Neuronal stem cell (in vitro differentiated cells): ENCODE measurements at regions not wholly inside any gene's neighbourhood (a gene's known extent, or its start where the extent isn't known, plus 50 kb on each side); places are given as distances from the start of the nearest gene placed in this dataset.
"Not testable (repeated sequence)": the region's sequence is repeated elsewhere in the genome, so short reads cannot be mapped to it uniquely, and the experiment has no call there.

Source experiments
- DNase-seq: peaks from one replicate; pipeline ENCODE4 v3.0.0-alpha.2; 2013; ENCODE audit warnings: low spot score
- H2AFZ ChIP-seq: one replicate; pipeline ENCODE4 v1.6.1; 2013; ENCODE audit warnings: mild to moderate bottlenecking, low read length, inconsistent platforms
- H2AK5ac ChIP-seq: 2 replicates; pipeline ENCODE4 v1.6.1; 2013; ENCODE audit warnings: low read depth, mild to moderate bottlenecking, inconsistent platforms, low read length, moderate library complexity, mixed read lengths
- H2BK120ac ChIP-seq: 2 replicates; pipeline ENCODE4 v1.6.1; 2013; ENCODE audit warnings: low read depth, mild to moderate bottlenecking, inconsistent platforms, low read length, moderate library complexity, mixed read lengths
- H2BK12ac ChIP-seq: one replicate; pipeline ENCODE4 v1.6.1; 2013; ENCODE audit warnings: low read length, inconsistent platforms
- H2BK15ac ChIP-seq: 2 replicates; pipeline ENCODE4 v1.6.1; 2013; ENCODE audit warnings: mild to moderate bottlenecking, low read length, inconsistent platforms, mixed read lengths
- H2BK5ac ChIP-seq: one replicate; pipeline ENCODE4 v1.6.1; 2013; ENCODE audit warnings: inconsistent platforms, mild to moderate bottlenecking, low read length, moderate library complexity
- H3K14ac ChIP-seq: one replicate; pipeline ENCODE4 v1.6.1; 2013; ENCODE audit warnings: low read length, inconsistent platforms
- H3K18ac ChIP-seq: 2 replicates; pipeline ENCODE4 v1.6.1; 2013; ENCODE audit warnings: low read length, inconsistent platforms
- H3K23ac ChIP-seq: 2 replicates; pipeline ENCODE4 v1.6.1; 2013; ENCODE audit warnings: low read depth, mild to moderate bottlenecking, mixed read lengths, low read length, inconsistent platforms; ENCODE audit not compliant: poor library complexity
- H3K27ac ChIP-seq: replicated peaks from 3 replicates; pipeline ENCODE4 v1.5.1; 2013; ENCODE audit warnings: low read length, inconsistent platforms
- H3K27me3 ChIP-seq, 3 experiments: 2 replicates each; pipeline ENCODE4 v1.6.1; 2013; ENCODE audit warnings: low read length in 3 of 3, mild to moderate bottlenecking in 2 of 3, inconsistent platforms in 1 of 3, low read depth in 1 of 3, mixed read lengths in 1 of 3, moderate library complexity in 1 of 3; ENCODE audit not compliant: control insufficient read depth in 3 of 3, insufficient read depth in 3 of 3
- H3K36me3 ChIP-seq, 2 donors: replicated peaks in 1 of 2; 2 replicates each; pipeline ENCODE4 v1.6.1; 2013; ENCODE audit warnings: low read length in 2 of 2; ENCODE audit not compliant: control insufficient read depth in 2 of 2, insufficient read depth in 2 of 2
- H3K4ac ChIP-seq: 2 replicates; pipeline ENCODE4 v1.6.1; 2013; ENCODE audit warnings: inconsistent platforms, mild to moderate bottlenecking, low read length, moderate library complexity
- H3K4me1 ChIP-seq, 2 donors: 1 replicate in 1 of 2; 2 replicates in 1 of 2; pipeline ENCODE4 v1.6.1; 2013; ENCODE audit warnings: low read length in 2 of 2, low read depth in 1 of 2; ENCODE audit not compliant: control insufficient read depth in 2 of 2, insufficient read depth in 1 of 2
- H3K4me2 ChIP-seq: one replicate; pipeline ENCODE4 v1.6.1; 2013; ENCODE audit warnings: mild to moderate bottlenecking, low read length, inconsistent platforms; ENCODE audit not compliant: insufficient read depth, poor library complexity, severe bottlenecking
- H3K4me3 ChIP-seq, 2 donors: 2 replicates each; pipeline ENCODE4 v1.5.1; 2013; ENCODE audit warnings: low read length in 2 of 2, mild to moderate bottlenecking in 2 of 2, inconsistent platforms in 1 of 2, moderate library complexity in 1 of 2
- H3K79me1 ChIP-seq: one replicate; pipeline ENCODE4 v1.6.1; 2013; ENCODE audit warnings: low read depth, mild to moderate bottlenecking, inconsistent platforms, low read length, moderate library complexity
- H3K9ac ChIP-seq: one replicate; pipeline ENCODE4 v1.6.1; 2013; ENCODE audit warnings: mild to moderate bottlenecking, low read depth, low read length, inconsistent platforms; ENCODE audit not compliant: poor library complexity
- H3K9me3 ChIP-seq, 2 donors: replicated peaks in 1 of 2; 2 replicates each; pipeline versions ENCODE3 to v1.6.1; 2013; ENCODE audit warnings: low read length in 2 of 2, mild to moderate bottlenecking in 2 of 2, inconsistent platforms in 1 of 2, low read depth in 1 of 2, mixed read lengths in 1 of 2, moderate library complexity in 1 of 2; ENCODE audit not compliant: control insufficient read depth in 2 of 2, insufficient read depth in 1 of 2
- H4K8ac ChIP-seq: one replicate; pipeline ENCODE4 v1.6.1; 2013; ENCODE audit warnings: low read depth, mild to moderate bottlenecking, inconsistent platforms, low read length, moderate library complexity
- H4K91ac ChIP-seq: one replicate; pipeline ENCODE4 v1.6.1; 2013; ENCODE audit warnings: low read length, low read depth, mild to moderate bottlenecking, inconsistent platforms; ENCODE audit not compliant: poor library complexity
- WGBS, 2 donors: extraction: QIAGEN DNeasy Blood & Tissue Kit; methylation state at CpG; one replicate each; pipeline ENCODE4 v1.1.7; 2013; ENCODE audit warnings: missing lambda C conversion rate in 2 of 2, mixed read lengths in 1 of 2; ENCODE audit not compliant: insufficient read length in 2 of 2, insufficient replicate concordance in 1 of 2; ENCODE audit errors: extremely low coverage in 2 of 2; 5-methylcytosine and 5-hydroxymethylcytosine counted together

- H2BK12ac ChIP-seq, DNase-seq, H2AFZ ChIP-seq, H3K4me3 ChIP-seq, H3K4me1 ChIP-seq, H3K27me3 ChIP-seq, H3K18ac ChIP-seq, H2BK15ac ChIP-seq, H2AK5ac ChIP-seq, H3K36me3 ChIP-seq, H3K4me2 ChIP-seq, H4K91ac ChIP-seq, H2BK5ac ChIP-seq, H3K14ac ChIP-seq, H4K8ac ChIP-seq, H3K9me3 ChIP-seq, H2BK120ac ChIP-seq, H3K79me1 ChIP-seq, H3K4ac ChIP-seq, H3K9ac ChIP-seq, H3K27ac ChIP-seq, H3K23ac ChIP-seq: not testable (repeated sequence)
- no CpG with 5 or more reads among the region's 14 CpGs for WGBS, 2 donors
Measured at GRCh38 chr15:20148679-20149078, 392.9 kb downstream of the GOLGA6L6 start.

- H2BK15ac ChIP-seq, H3K9me3 ChIP-seq, H2AK5ac ChIP-seq, H2BK12ac ChIP-seq, H2BK5ac ChIP-seq, H3K4ac ChIP-seq, H3K9ac ChIP-seq, H3K36me3 ChIP-seq, H3K4me3 ChIP-seq, H4K8ac ChIP-seq, H3K27me3 ChIP-seq, H3K27ac ChIP-seq, H3K23ac ChIP-seq, H2AFZ ChIP-seq, H2BK120ac ChIP-seq, H3K14ac ChIP-seq, H3K79me1 ChIP-seq, H3K18ac ChIP-seq, H4K91ac ChIP-seq, H3K4me1 ChIP-seq, DNase-seq: not testable (repeated sequence)
- WGBS, 2 donors: no CpG with 5 or more reads among the region's 73 CpGs
- H3K4me2 ChIP-seq: peak overlapping the region; percentile 18
Measured at GRCh38 chr15:20148008-20148407, 393.6 kb downstream of the GOLGA6L6 start.

- WGBS, 2 donors: no CpG with 5 or more reads among the region's 14 CpGs
- not testable (repeated sequence) for H4K8ac ChIP-seq, H2BK15ac ChIP-seq, H3K4ac ChIP-seq, H2BK5ac ChIP-seq, H3K4me1 ChIP-seq, H3K23ac ChIP-seq, H3K4me3 ChIP-seq, H3K36me3 ChIP-seq, H3K14ac ChIP-seq, H3K4me2 ChIP-seq, H3K9me3 ChIP-seq, H3K27me3 ChIP-seq, H2AFZ ChIP-seq, H3K9ac ChIP-seq, H3K27ac ChIP-seq, DNase-seq, H2BK12ac ChIP-seq, H4K91ac ChIP-seq, H3K79me1 ChIP-seq, H3K18ac ChIP-seq, H2BK120ac ChIP-seq, H2AK5ac ChIP-seq
Measured at GRCh38 chr15:20144333-20145036, 397.1 kb downstream of the GOLGA6L6 start.

GRCh38 chr15:20142906-20143305 is 398.7 kb downstream of the GOLGA6L6 start:
- not testable (repeated sequence) for H3K4ac ChIP-seq, H3K9me3 ChIP-seq, H4K8ac ChIP-seq, H3K27me3 ChIP-seq, H3K23ac ChIP-seq, H3K14ac ChIP-seq, H2BK12ac ChIP-seq, DNase-seq, H3K36me3 ChIP-seq, H3K4me2 ChIP-seq, H2BK5ac ChIP-seq, H2BK120ac ChIP-seq, H2AK5ac ChIP-seq, H3K9ac ChIP-seq, H3K18ac ChIP-seq, H2BK15ac ChIP-seq, H4K91ac ChIP-seq, H3K4me1 ChIP-seq, H3K4me3 ChIP-seq, H3K79me1 ChIP-seq, H3K27ac ChIP-seq, H2AFZ ChIP-seq
- no CpG with 5 or more reads among the region's 3 CpGs for WGBS, 2 donors
